ENCODE measurements at regions not wholly inside any gene's neighbourhood (a gene's known extent, or its start where the extent isn't known, plus 50 kb on each side); places are given as distances from the start of the nearest gene placed in this dataset.

- H3K27ac ChIP-seq = no peak overlapping the region
- no peaks in the 10 kb centered on the region for H3K27me3 ChIP-seq
- H3K4me1 ChIP-seq = no peaks in the 10 kb centered on the region
- no peaks in the 10 kb centered on the region for H3K36me3 ChIP-seq
- H3K9ac ChIP-seq (ENCODE audit: low read depth in 2 of 2, low read length in 2 of 2) = no peak overlapping the region
- intact Hi-C loops (cut with DNase I) = no loop called here
- TF ChIP-seq CTCF (IDR thresholded peaks at IDR 0.05) = no peak
- no peak for DNase-seq
- no peaks in the 10 kb centered on the region for H3K9me3 ChIP-seq
- no peak overlapping the region for H3K4me3 ChIP-seq
Observed at GRCh38 chr5:57417320-57417719, 65.3 kb downstream of the ACTBL2 start.

GRCh38 chr5:57416278-57416994 is 66.2 kb downstream of the ACTBL2 start:
- Histone ChIP-seq H3K4me1 (no peaks in the 10 kb centered on the region), H3K4me3 (no peak overlapping the region), H3K27me3 (no peaks in the 10 kb centered on the region), H3K9ac (ENCODE audit: low read depth in 2 of 2, low read length in 2 of 2) (no peak overlapping the region), H3K9me3 (no peaks in the 10 kb centered on the region), H3K27ac (no peak overlapping the region), H3K36me3 (no peaks in the 10 kb centered on the region)
- TF ChIP-seq CTCF (IDR thresholded peaks at IDR 0.05) = no peak
- DNase-seq = no peak
- intact Hi-C loops (cut with DNase I) = no loop called here

GRCh38 chr5:57414857-57415256 is 67.8 kb downstream of the ACTBL2 start:
- intact Hi-C loops (cut with DNase I) = no loop called here
- DNase-seq = no peak
- Histone ChIP-seq H3K4me1 (no peaks in the 10 kb centered on the region), H3K9ac (ENCODE audit: low read depth in 2 of 2, low read length in 2 of 2) (no peak overlapping the region), H3K36me3 (no peaks in the 10 kb centered on the region), H3K27me3 (no peaks in the 10 kb centered on the region), H3K27ac (no peak overlapping the region), H3K4me3 (no peak overlapping the region), H3K9me3 (no peaks in the 10 kb centered on the region)
- TF ChIP-seq CTCF (IDR thresholded peaks at IDR 0.05) = no peak

- intact Hi-C loops (cut with DNase I) = no loop called here
- Histone ChIP-seq H3K9me3 (no peaks in the 10 kb centered on the region), H3K36me3 (no peaks in the 10 kb centered on the region), H3K9ac (ENCODE audit: low read depth in 2 of 2, low read length in 2 of 2) (no peak overlapping the region), H3K4me1 (no peaks in the 10 kb centered on the region), H3K27me3 (no peaks in the 10 kb centered on the region), H3K27ac (no peak overlapping the region), H3K4me3 (no peak overlapping the region)
- no peak for DNase-seq
- no peak for TF ChIP-seq CTCF (IDR thresholded peaks at IDR 0.05)
Observed at GRCh38 chr5:57414191-57414590, 68.4 kb downstream of the ACTBL2 start.

- Histone ChIP-seq H3K27ac (no peak overlapping the region), H3K36me3 (no peaks in the 10 kb centered on the region), H3K4me3 (no peak overlapping the region), H3K9ac (ENCODE audit: low read depth in 2 of 2, low read length in 2 of 2) (no peak overlapping the region), H3K4me1 (no peaks in the 10 kb centered on the region), H3K27me3 (no peaks in the 10 kb centered on the region), H3K9me3 (no peaks in the 10 kb centered on the region)
- DNase-seq = no peak
- no peak for TF ChIP-seq CTCF (IDR thresholded peaks at IDR 0.05)
- intact Hi-C loops (cut with DNase I) = no loop called here
Observed at GRCh38 chr5:57413145-57413544, 69.5 kb downstream of the ACTBL2 start.
